ENCODE measurements at regions not wholly inside any gene's neighbourhood (a gene's known extent, or its start where the extent isn't known, plus 50 kb on each side); places are given as distances from the start of the nearest gene placed in this dataset.
"Not testable (repeated sequence)": the region's sequence is repeated elsewhere in the genome, so short reads cannot be mapped to it uniquely, and the experiment has no call there.

- Mint-ChIP-seq H3K27ac (no peak overlapping the region), H3K4me1 (peaks cover 6% of the 10 kb centered on the region), H3K9me3 (no peaks in the 10 kb centered on the region), H3K4me3 (no peak overlapping the region), H3K27me3 (ENCODE audit: low read depth) (peaks cover 4% of the 10 kb centered on the region), H3K36me3 (ENCODE audit: low read depth) (no peaks in the 10 kb centered on the region)
- no peak for TF ChIP-seq CTCF (IDR thresholded peaks at IDR 0.05; ENCODE audit: unreplicated experiment in 3 of 3)
Measured at GRCh38 chr10:32141018-32141807, 85.0 kb upstream of the KIF5B start.

- peaks cover 6% of the 10 kb centered on the region for H3K4me1 Mint-ChIP-seq
- H3K27me3 Mint-ChIP-seq (ENCODE audit: low read depth), result peaks cover 4% of the 10 kb centered on the region
- no peak overlapping the region for H3K27ac Mint-ChIP-seq
- H3K36me3 Mint-ChIP-seq (ENCODE audit: low read depth), result no peaks in the 10 kb centered on the region
- TF ChIP-seq CTCF (IDR thresholded peaks at IDR 0.05; ENCODE audit: unreplicated experiment in 3 of 3), result no peak
- H3K9me3 Mint-ChIP-seq, result no peaks in the 10 kb centered on the region
- H3K4me3 Mint-ChIP-seq, result no peak overlapping the region
Measured at GRCh38 chr10:32140403-32140802, 84.2 kb upstream of the KIF5B start.

- Mint-ChIP-seq H3K4me1 (peaks cover 6% of the 10 kb centered on the region), H3K27ac (no peak overlapping the region), H3K9me3 (no peaks in the 10 kb centered on the region), H3K36me3 (ENCODE audit: low read depth) (no peaks in the 10 kb centered on the region), H3K4me3 (peak overlapping the region in 1 of 3 experiments; percentile 26), H3K27me3 (ENCODE audit: low read depth) (peaks cover 4% of the 10 kb centered on the region)
- no peak for TF ChIP-seq CTCF (IDR thresholded peaks at IDR 0.05; ENCODE audit: unreplicated experiment in 3 of 3)
Measured at GRCh38 chr10:32139223-32140073, 83.2 kb upstream of the KIF5B start.

GRCh38 chr10:32136927-32137326 lies 80.7 kb upstream of the KIF5B start:
- not testable (repeated sequence) for H3K27me3 Mint-ChIP-seq (ENCODE audit: low read depth); H3K36me3 Mint-ChIP-seq (ENCODE audit: low read depth); H3K4me3 Mint-ChIP-seq; H3K4me1 Mint-ChIP-seq; H3K27ac Mint-ChIP-seq; H3K9me3 Mint-ChIP-seq

GRCh38 chr10:32135796-32136195 lies 79.6 kb upstream of the KIF5B start:
- H3K27me3 Mint-ChIP-seq (ENCODE audit: low read depth); H3K4me1 Mint-ChIP-seq; H3K27ac Mint-ChIP-seq; H3K4me3 Mint-ChIP-seq; H3K9me3 Mint-ChIP-seq; H3K36me3 Mint-ChIP-seq (ENCODE audit: low read depth): not testable (repeated sequence)

GRCh38 chr10:32132357-32132946 lies 76.2 kb upstream of the KIF5B start:
- H3K9me3 Mint-ChIP-seq, result no peaks in the 10 kb centered on the region
- H3K36me3 Mint-ChIP-seq (ENCODE audit: low read depth), result no peaks in the 10 kb centered on the region
- H3K27me3 Mint-ChIP-seq (ENCODE audit: low read depth), result peaks cover 6% of the 10 kb centered on the region
- TF ChIP-seq CTCF (IDR thresholded peaks at IDR 0.05; ENCODE audit: unreplicated experiment in 3 of 3), result no peak
- no peaks in the 10 kb centered on the region for H3K4me1 Mint-ChIP-seq
- H3K4me3 Mint-ChIP-seq, result no peak overlapping the region
- no peak overlapping the region for H3K27ac Mint-ChIP-seq

Measured in nephron (organoid).